ENCODE measurements at regions not wholly inside any gene's neighbourhood (a gene's known extent, or its start where the extent isn't known, plus 50 kb on each side); places are given as distances from the start of the nearest gene placed in this dataset.

- TF ChIP-seq CTCF (IDR thresholded peaks at IDR 0.05; ENCODE audit: poor library complexity, severe bottlenecking) (no peak), REST (IDR thresholded peaks at IDR 0.05; ENCODE audit: borderline replicate concordance) (no peak), RAD21 (conservative IDR thresholded peaks at IDR 0.05) (no peak), POLR2AphosphoS5 (IDR thresholded peaks at IDR 0.05) (no peak), EP300 (conservative IDR thresholded peaks at IDR 0.05; ENCODE audit: poor library complexity, severe bottlenecking) (no peak), EZH2 (IDR thresholded peaks at IDR 0.05; ENCODE audit: borderline replicate concordance, insufficient read depth, low read length, poor library complexity, severe bottlenecking) (no peak), TAF1 (IDR thresholded peaks at IDR 0.05; ENCODE audit: low read depth) (no peak), MXI1 (conservative IDR thresholded peaks at IDR 0.05; ENCODE audit: poor library complexity, severe bottlenecking) (no peak)
Measured at GRCh38 chr13:73996569-73996968, 137.6 kb downstream of the KLF12 start.

Measured in neural cell (in vitro differentiated cells).